GM23338 (cell line): ENCODE measurements at regions not wholly inside any gene's neighbourhood (a gene's known extent, or its start where the extent isn't known, plus 50 kb on each side); places are given as distances from the start of the nearest gene placed in this dataset.

Experiments used
- ATAC-seq: fragments of 200-7000 bp; cut with Tn5 transposase; 3 replicates; pipeline ENCODE4 v1.9.1; 2020
- DNase-seq: peaks from one replicate; pipeline ENCODE4 v3.0.0-alpha.2; 2015; ENCODE audit warnings: low spot score
- H2AFZ ChIP-seq: fragments of 200-600 bp; sonication (generic); 2 replicates; pipeline ENCODE4 v1.8.0; 2016; ENCODE audit warnings: antibody characterized with exemption, mild to moderate bottlenecking, moderate library complexity
- H3F3A ChIP-seq: fragments of 200-600 bp; sonication (generic); replicated peaks from 2 replicates; pipeline ENCODE4 v1.8.0; 2017; ENCODE audit warnings: antibody characterized with exemption, mixed run types, low read depth
- H3K27ac ChIP-seq: fragments of 200-600 bp; sonication (generic); 2 replicates; pipeline ENCODE4 v1.6.1; 2016; ENCODE audit warnings: low read depth
- H3K27me3 ChIP-seq: fragments of 200-600 bp; sonication (generic); 2 replicates; pipeline ENCODE4 v1.8.0; 2016; ENCODE audit warnings: mild to moderate bottlenecking, mixed run types, moderate library complexity; ENCODE audit not compliant: insufficient read depth
- H3K36me3 ChIP-seq: fragments of 200-600 bp; sonication (generic); 2 replicates; pipeline ENCODE4 v1.8.0; 2016; ENCODE audit warnings: mild to moderate bottlenecking; ENCODE audit not compliant: insufficient read depth
- H3K4me1 ChIP-seq: fragments of 200-600 bp; sonication (generic); 2 replicates; pipeline ENCODE4 v1.8.0; 2016; ENCODE audit warnings: mild to moderate bottlenecking, moderate library complexity; ENCODE audit not compliant: insufficient read depth
- H3K4me2 ChIP-seq: fragments of 200-600 bp; sonication (generic); 2 replicates; pipeline ENCODE4 v1.7.1; 2017; ENCODE audit warnings: mixed run types
- H3K4me3 ChIP-seq: fragments of 200-600 bp; sonication (generic); 2 replicates; pipeline ENCODE4 v1.6.1; 2016; ENCODE audit warnings: mixed run types
- H3K79me2 ChIP-seq: fragments of 200-600 bp; sonication (generic); replicated peaks from 2 replicates; pipeline ENCODE4 v1.8.0; 2017; ENCODE audit warnings: mild to moderate bottlenecking; ENCODE audit not compliant: insufficient read depth
- H3K9me2 ChIP-seq: fragments of 200-600 bp; sonication (generic); 2 replicates; pipeline ENCODE4 v1.8.0; 2017; ENCODE audit not compliant: insufficient read depth
- H4K20me1 ChIP-seq: fragments of 200-600 bp; sonication (generic); replicated peaks from 2 replicates; pipeline ENCODE4 v1.8.0; 2017; ENCODE audit warnings: mild to moderate bottlenecking; ENCODE audit not compliant: insufficient read depth
- H3K27ac Mint-ChIP-seq: 2 replicates; pipeline ENCODE4 v1.8.0; 2020; ENCODE audit warnings: inconsistent platforms, mild to moderate bottlenecking, moderate library complexity, mixed read lengths
- H3K27me3 Mint-ChIP-seq: 3 replicates; pipeline ENCODE4 v1.8.0; 2022; ENCODE audit warnings: low read depth, mild to moderate bottlenecking, moderate library complexity, mixed read lengths, inconsistent platforms; ENCODE audit not compliant: insufficient read depth, poor library complexity
- H3K36me3 Mint-ChIP-seq: 3 replicates; pipeline ENCODE4 v1.8.0; 2021; ENCODE audit warnings: low read depth, mild to moderate bottlenecking, inconsistent platforms, moderate library complexity, mixed read lengths
- H3K4me1 Mint-ChIP-seq: 3 replicates; pipeline ENCODE4 v1.8.0; 2020; ENCODE audit warnings: mild to moderate bottlenecking, inconsistent platforms, mixed read lengths
- H3K4me3 Mint-ChIP-seq: 3 replicates; pipeline ENCODE4 v1.8.0; 2021; ENCODE audit warnings: moderate library complexity, mild to moderate bottlenecking, inconsistent platforms, mixed read lengths
- H3K9me3 Mint-ChIP-seq: 3 replicates; pipeline ENCODE4 v1.8.0; 2020; ENCODE audit warnings: moderate library complexity, mild to moderate bottlenecking, inconsistent platforms, mixed read lengths
- CREB1 ChIP-seq: fragments of 250-450 bp; sonication (Bioruptor Pico); IDR thresholded peaks from 2 replicates; pipeline ENCODE4 v1.5.0; 2020; ENCODE audit warnings: low read depth, mild to moderate bottlenecking, moderate library complexity
- CTCF ChIP-seq, 2 experiments: fragments of 200-600 bp in 1 of 2; sonication (generic) in 1 of 2; conservative IDR thresholded peaks; 2 replicates each; pipeline versions ENCODE4 v1.5.1 to v1.6.1; 2016 to 2017; ENCODE audit warnings: antibody characterized with exemption in 2 of 2, low read depth in 2 of 2, mild to moderate bottlenecking in 2 of 2, moderate library complexity in 1 of 2
- EZH2 ChIP-seq: fragments of 200-600 bp; sonication (generic); IDR thresholded peaks from one replicate; pipeline ENCODE4 v1.8.0; 2017; ENCODE audit warnings: antibody characterized with exemption, mild to moderate bottlenecking, low read depth; ENCODE audit not compliant: unreplicated experiment
- POLR2AphosphoS5 ChIP-seq: IDR thresholded peaks from 2 replicates; pipeline ENCODE4 v1.6.1; 2016; ENCODE audit warnings: antibody characterized with exemption, low read depth
- STAT1 ChIP-seq: IDR thresholded peaks from one replicate; pipeline ENCODE4 v1.6.1; 2016; ENCODE audit warnings: antibody characterized with exemption; ENCODE audit not compliant: unreplicated experiment
- ZNF114 ChIP-seq: fragments of 250-450 bp; sonication (Bioruptor Pico); IDR thresholded peaks from 2 replicates; pipeline ENCODE4 v1.5.0; 2020; ENCODE audit warnings: mild to moderate bottlenecking, moderate library complexity
- ZNF331 ChIP-seq: fragments of 250-450 bp; sonication (Bioruptor Pico); IDR thresholded peaks from 2 replicates; pipeline ENCODE4 v1.5.0; 2020; ENCODE audit warnings: low read depth, mild to moderate bottlenecking, moderate library complexity
- TF ChIP-seq, protein P1 (sequence below): fragments of 250-450 bp; sonication (Bioruptor Pico); IDR thresholded peaks from 2 replicates; pipeline ENCODE4 v1.5.0; 2020; ENCODE audit warnings: mild to moderate bottlenecking, moderate library complexity
- TF ChIP-seq, protein P2 (sequence below): IDR thresholded peaks from 2 replicates; pipeline ENCODE4 v1.6.1; 2016; ENCODE audit warnings: antibody characterized with exemption

GRCh38 chr5:44001236-44001635 lies 388.0 kb downstream of the FGF10 start:
- no peaks in the 10 kb centered on the region for H3K79me2 ChIP-seq
- H3K27me3 Mint-ChIP-seq = no peaks in the 10 kb centered on the region
- no peak overlapping the region for H3K27ac ChIP-seq
- H3K9me3 Mint-ChIP-seq = peaks cover under 1% of the 10 kb centered on the region; the same call in 2 of the 3 replicates
- no peaks in the 10 kb centered on the region for H3F3A ChIP-seq
- DNase-seq (no peak), ATAC-seq (no peak)
- H3K4me3 ChIP-seq = no peak overlapping the region
- no peak overlapping the region for H3K4me3 Mint-ChIP-seq
- TF ChIP-seq EZH2 (no peak), ZNF114 (CRISPR knock-in tag) (no peak), CREB1 (CRISPR knock-in tag) (no peak), CTCF (conservative IDR thresholded peaks at IDR 0.05; ENCODE audit: low read depth in 2 of 2) (no peak), STAT1 (no peak), POLR2AphosphoS5 (no peak), ZNF331 (CRISPR knock-in tag) (no peak)
- TF ChIP-seq, protein P1, sequence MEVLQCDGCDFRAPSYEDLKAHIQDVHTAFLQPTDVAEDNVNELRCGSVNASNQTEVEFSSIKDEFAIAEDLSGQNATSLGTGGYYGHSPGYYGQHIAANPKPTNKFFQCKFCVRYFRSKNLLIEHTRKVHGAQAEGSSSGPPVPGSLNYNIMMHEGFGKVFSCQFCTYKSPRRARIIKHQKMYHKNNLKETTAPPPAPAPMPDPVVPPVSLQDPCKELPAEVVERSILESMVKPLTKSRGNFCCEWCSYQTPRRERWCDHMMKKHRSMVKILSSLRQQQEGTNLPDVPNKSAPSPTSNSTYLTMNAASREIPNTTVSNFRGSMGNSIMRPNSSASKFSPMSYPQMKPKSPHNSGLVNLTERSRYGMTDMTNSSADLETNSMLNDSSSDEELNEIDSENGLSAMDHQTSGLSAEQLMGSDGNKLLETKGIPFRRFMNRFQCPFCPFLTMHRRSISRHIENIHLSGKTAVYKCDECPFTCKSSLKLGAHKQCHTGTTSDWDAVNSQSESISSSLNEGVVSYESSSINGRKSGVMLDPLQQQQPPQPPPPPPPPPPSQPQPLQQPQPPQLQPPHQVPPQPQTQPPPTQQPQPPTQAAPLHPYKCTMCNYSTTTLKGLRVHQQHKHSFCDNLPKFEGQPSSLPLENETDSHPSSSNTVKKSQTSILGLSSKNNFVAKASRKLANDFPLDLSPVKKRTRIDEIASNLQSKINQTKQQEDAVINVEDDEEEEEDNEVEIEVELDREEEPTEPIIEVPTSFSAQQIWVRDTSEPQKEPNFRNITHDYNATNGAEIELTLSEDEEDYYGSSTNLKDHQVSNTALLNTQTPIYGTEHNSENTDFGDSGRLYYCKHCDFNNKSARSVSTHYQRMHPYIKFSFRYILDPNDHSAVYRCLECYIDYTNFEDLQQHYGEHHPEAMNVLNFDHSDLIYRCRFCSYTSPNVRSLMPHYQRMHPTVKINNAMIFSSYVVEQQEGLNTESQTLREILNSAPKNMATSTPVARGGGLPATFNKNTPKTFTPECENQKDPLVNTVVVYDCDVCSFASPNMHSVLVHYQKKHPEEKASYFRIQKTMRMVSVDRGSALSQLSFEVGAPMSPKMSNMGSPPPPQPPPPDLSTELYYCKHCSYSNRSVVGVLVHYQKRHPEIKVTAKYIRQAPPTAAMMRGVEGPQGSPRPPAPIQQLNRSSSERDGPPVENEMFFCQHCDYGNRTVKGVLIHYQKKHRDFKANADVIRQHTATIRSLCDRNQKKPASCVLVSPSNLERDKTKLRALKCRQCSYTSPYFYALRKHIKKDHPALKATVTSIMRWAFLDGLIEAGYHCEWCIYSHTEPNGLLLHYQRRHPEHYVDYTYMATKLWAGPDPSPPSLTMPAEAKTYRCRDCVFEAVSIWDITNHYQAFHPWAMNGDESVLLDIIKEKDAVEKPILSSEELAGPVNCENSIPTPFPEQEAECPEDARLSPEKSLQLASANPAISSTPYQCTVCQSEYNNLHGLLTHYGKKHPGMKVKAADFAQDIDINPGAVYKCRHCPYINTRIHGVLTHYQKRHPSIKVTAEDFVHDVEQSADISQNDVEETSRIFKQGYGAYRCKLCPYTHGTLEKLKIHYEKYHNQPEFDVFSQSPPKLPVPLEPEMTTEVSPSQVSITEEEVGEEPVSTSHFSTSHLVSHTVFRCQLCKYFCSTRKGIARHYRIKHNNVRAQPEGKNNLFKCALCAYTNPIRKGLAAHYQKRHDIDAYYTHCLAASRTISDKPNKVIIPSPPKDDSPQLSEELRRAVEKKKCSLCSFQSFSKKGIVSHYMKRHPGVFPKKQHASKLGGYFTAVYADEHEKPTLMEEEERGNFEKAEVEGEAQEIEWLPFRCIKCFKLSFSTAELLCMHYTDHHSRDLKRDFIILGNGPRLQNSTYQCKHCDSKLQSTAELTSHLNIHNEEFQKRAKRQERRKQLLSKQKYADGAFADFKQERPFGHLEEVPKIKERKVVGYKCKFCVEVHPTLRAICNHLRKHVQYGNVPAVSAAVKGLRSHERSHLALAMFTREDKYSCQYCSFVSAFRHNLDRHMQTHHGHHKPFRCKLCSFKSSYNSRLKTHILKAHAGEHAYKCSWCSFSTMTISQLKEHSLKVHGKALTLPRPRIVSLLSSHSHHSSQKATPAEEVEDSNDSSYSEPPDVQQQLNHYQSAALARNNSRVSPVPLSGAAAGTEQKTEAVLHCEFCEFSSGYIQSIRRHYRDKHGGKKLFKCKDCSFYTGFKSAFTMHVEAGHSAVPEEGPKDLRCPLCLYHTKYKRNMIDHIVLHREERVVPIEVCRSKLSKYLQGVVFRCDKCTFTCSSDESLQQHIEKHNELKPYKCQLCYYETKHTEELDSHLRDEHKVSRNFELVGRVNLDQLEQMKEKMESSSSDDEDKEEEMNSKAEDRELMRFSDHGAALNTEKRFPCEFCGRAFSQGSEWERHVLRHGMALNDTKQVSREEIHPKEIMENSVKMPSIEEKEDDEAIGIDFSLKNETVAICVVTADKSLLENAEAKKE = no peak
- TF ChIP-seq, protein P2, sequence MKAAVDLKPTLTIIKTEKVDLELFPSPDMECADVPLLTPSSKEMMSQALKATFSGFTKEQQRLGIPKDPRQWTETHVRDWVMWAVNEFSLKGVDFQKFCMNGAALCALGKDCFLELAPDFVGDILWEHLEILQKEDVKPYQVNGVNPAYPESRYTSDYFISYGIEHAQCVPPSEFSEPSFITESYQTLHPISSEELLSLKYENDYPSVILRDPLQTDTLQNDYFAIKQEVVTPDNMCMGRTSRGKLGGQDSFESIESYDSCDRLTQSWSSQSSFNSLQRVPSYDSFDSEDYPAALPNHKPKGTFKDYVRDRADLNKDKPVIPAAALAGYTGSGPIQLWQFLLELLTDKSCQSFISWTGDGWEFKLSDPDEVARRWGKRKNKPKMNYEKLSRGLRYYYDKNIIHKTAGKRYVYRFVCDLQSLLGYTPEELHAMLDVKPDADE = no peak
- no peaks in the 10 kb centered on the region for H3K4me1 ChIP-seq
- no peaks in the 10 kb centered on the region for H3K36me3 Mint-ChIP-seq
- no peaks in the 10 kb centered on the region for H3K27me3 ChIP-seq
- H3K9me2 ChIP-seq = peaks cover 8% of the 10 kb centered on the region; the same call in 1 of the 2 replicates
- H3K4me2 ChIP-seq = no peak overlapping the region
- H3K27ac Mint-ChIP-seq = no peak overlapping the region
- H2AFZ ChIP-seq = no peak overlapping the region
- peaks cover 10% of the 10 kb centered on the region; the same call in 2 of the 3 replicates for H3K4me1 Mint-ChIP-seq
- H3K36me3 ChIP-seq = no peaks in the 10 kb centered on the region
- H4K20me1 ChIP-seq = no peaks in the 10 kb centered on the region
